ENCODE measurements at regions not wholly inside any gene's neighbourhood (a gene's known extent, or its start where the extent isn't known, plus 50 kb on each side); places are given as distances from the start of the nearest gene placed in this dataset.

DNA sequence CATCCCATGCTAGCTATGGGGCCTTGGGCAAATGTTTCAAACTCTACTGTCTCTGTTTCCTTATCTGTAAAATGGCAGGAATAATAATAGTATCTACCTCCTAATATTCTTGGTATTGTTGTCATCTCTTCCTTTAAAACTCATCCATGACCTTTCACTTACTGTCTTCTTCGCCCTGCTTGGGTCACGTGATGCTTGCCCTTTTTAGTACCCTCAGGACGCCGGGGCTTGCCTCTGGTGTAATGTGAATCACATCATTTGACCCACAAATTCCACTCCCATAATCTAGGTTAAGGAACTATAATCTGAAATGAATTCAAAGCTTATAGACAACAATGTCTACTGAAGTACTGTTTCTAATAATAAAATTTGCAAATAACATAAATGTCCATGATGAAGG is 162.7 kb downstream of the DRD1 start:
- no peak overlapping the region for H3K4me3 ChIP-seq (ENCODE audit: low read depth, low read length)

DNA sequence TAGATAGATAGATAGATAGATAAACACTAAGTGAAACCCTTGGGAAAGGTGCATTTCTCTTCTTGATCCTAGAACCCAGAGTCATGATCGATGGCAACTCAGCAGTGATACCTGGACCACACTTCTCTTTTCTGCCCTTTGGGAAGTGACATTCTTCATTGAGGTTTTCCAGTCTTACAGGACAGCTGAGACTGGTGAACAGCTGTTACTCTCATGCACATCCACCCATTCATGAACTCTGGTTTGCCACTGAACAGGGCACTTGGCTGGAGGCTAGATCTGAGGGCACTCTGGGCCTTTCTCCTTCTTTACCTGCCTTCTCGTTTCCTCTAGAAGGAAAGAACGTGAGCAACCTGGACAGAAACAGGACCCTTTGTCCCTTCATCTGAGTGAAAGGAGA is 164.5 kb downstream of the DRD1 start:
- DNase-seq (ENCODE audit: low read depth), result no peak
- TF ChIP-seq, protein P1, sequence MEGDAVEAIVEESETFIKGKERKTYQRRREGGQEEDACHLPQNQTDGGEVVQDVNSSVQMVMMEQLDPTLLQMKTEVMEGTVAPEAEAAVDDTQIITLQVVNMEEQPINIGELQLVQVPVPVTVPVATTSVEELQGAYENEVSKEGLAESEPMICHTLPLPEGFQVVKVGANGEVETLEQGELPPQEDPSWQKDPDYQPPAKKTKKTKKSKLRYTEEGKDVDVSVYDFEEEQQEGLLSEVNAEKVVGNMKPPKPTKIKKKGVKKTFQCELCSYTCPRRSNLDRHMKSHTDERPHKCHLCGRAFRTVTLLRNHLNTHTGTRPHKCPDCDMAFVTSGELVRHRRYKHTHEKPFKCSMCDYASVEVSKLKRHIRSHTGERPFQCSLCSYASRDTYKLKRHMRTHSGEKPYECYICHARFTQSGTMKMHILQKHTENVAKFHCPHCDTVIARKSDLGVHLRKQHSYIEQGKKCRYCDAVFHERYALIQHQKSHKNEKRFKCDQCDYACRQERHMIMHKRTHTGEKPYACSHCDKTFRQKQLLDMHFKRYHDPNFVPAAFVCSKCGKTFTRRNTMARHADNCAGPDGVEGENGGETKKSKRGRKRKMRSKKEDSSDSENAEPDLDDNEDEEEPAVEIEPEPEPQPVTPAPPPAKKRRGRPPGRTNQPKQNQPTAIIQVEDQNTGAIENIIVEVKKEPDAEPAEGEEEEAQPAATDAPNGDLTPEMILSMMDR (IDR thresholded peaks at IDR 0.05; ENCODE audit: low read depth, low read length, missing control alignments), result no peak

More for the DNA sequence above, 162.7 kb downstream of the DRD1 start:
- DNase-seq (ENCODE audit: low read depth), result no peak
- TF ChIP-seq, protein P1 (IDR thresholded peaks at IDR 0.05; ENCODE audit: low read depth, low read length, missing control alignments), result no peak

DNA sequence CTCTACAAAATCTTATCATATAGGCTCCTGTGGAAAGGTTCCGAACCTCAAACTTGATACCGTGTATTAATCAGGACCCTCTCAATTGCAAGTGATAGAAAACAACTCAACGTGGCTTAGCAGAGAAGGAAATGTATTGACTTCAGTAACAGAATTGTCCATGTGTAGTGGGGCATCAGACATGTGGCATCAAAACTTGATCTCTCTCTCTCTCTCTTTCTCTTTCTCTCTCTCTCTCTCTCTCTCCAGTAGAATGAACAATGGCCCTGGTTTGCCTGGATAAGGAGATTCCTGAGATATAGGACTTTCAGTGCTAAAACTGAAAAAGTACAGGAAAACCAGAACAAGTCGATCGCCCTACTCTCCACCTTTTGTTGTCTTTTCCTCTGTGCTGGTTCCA is 168.2 kb downstream of the DRD1 start:
- TF ChIP-seq, protein P1 (IDR thresholded peaks at IDR 0.05; ENCODE audit: low read depth, low read length, missing control alignments), result no peak
- H3K4me3 ChIP-seq (ENCODE audit: low read depth, low read length), result no peak overlapping the region
- no peak for DNase-seq (ENCODE audit: low read depth)

More for the DNA sequence above, 164.5 kb downstream of the DRD1 start:
- no peak overlapping the region for H3K4me3 ChIP-seq (ENCODE audit: low read depth, low read length)

DNA sequence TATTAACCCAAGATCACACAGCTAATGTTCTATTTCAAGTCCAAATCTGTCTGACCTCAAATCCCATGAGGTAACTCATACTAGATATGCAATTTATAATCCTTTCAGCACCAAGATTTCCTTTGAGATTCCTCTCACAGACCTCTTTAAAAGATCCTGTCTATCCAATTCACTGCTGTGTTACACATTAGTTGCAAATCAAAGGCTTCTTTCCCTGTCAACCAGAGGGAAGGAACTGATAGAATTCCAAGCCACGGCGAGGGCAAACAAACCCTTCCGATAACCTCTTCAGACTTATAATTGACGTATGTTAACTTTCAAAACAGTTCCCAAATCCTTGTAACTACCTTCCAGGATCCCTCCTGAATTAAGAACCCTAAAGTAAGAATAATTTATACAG is 168.9 kb downstream of the DRD1 start:
- DNase-seq (ENCODE audit: low read depth), result no peak
- no peak overlapping the region for H3K4me3 ChIP-seq (ENCODE audit: low read depth, low read length)
- TF ChIP-seq, protein P1 (IDR thresholded peaks at IDR 0.05; ENCODE audit: low read depth, low read length, missing control alignments), result no peak

DNA sequence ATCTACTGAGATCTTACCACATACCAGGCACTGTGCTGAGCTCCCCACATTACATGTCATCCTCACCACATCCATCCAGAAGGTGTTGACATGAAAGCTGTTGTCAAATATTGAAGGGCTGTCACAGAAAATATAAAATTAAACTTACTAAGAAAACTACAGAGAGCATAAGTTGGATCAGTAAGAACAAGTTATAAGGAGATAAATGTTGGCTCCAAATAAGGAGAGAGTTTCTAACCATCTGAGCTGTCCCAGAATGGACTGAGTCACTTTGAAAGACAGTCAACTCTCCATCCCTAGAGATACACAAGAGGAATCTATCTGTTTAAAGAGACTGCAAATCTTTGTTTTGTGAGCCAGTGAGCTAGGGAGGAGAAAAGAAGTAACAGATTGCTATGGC is 169.8 kb downstream of the DRD1 start:
- no peak for DNase-seq (ENCODE audit: low read depth)
- TF ChIP-seq, protein P1 (IDR thresholded peaks at IDR 0.05; ENCODE audit: low read depth, low read length, missing control alignments), result no peak
- H3K4me3 ChIP-seq (ENCODE audit: low read depth, low read length), result no peak overlapping the region

DNA sequence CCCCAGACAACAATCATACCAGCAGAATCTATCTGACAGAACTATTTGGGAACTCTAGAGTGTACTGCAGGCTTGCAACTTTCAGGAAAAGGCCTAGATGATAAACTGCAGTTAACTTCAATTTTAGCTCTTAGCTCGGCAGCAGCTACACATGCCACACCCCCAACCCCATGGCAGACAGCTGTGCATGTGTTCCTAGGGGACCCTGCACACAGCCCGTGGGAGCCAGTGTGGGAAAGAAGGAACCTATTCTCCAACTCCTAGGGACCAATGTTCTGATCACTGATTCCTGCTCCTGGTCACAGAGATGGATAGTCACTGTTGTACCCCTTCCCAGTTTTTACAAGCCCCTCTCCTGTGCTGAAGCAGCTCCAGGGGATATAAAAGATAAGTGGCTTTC is 179.6 kb downstream of the DRD1 start:
- TF ChIP-seq, protein P1 (IDR thresholded peaks at IDR 0.05; ENCODE audit: low read depth, low read length, missing control alignments), result no peak

DNA sequence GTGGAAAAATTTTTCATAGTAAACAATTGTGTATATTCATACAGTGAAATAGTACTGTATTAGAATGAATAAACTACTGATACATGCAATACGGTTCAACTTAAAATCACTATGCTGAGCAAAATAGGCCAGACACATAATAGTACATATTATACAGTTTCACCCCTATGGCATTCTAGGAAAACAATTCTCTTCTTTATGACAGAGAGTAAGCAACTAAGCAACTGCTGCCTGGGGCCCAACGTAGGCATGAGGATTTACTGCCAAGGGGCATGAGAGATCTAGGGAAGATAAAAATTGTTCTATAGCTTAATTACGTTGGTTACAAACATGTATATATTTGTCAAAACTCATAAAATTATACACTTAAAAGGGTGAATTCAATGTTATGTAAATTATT is 180.2 kb downstream of the DRD1 start:
- no peak for DNase-seq (ENCODE audit: low read depth)
- TF ChIP-seq, protein P1 (IDR thresholded peaks at IDR 0.05; ENCODE audit: low read depth, low read length, missing control alignments), result no peak
- H3K4me3 ChIP-seq (ENCODE audit: low read depth, low read length), result no peak overlapping the region

More for the DNA sequence above, 179.6 kb downstream of the DRD1 start:
- no peak overlapping the region for H3K4me3 ChIP-seq (ENCODE audit: low read depth, low read length)
- no peak for DNase-seq (ENCODE audit: low read depth)

All from GM12864 (cell line).